Nephron (organoid): ENCODE measurements at regions not wholly inside any gene's neighbourhood (a gene's known extent, or its start where the extent isn't known, plus 50 kb on each side); places are given as distances from the start of the nearest gene placed in this dataset.
A peak's percentile ranks its signal among the peaks of the same experiment; 100 is the strongest.

ENCODE experiments used
- H3K27ac Mint-ChIP-seq, 3 experiments: 2 replicates each; pipeline ENCODE4 v1.8.0; 2020; ENCODE audit warnings: mixed read lengths in 3 of 3, mild to moderate bottlenecking in 2 of 3, moderate library complexity in 1 of 3
- H3K27me3 Mint-ChIP-seq: 2 replicates; pipeline ENCODE4 v1.8.0; 2021; ENCODE audit warnings: low read depth, mild to moderate bottlenecking, moderate library complexity, mixed read lengths
- H3K36me3 Mint-ChIP-seq: 2 replicates; pipeline ENCODE4 v1.8.0; 2020; ENCODE audit warnings: low read depth, mixed read lengths
- H3K4me1 Mint-ChIP-seq: 2 replicates; pipeline ENCODE4 v1.8.0; 2020; ENCODE audit warnings: mixed read lengths
- H3K4me3 Mint-ChIP-seq, 3 experiments: 2 replicates each; pipeline ENCODE4 v1.8.0; 2020; ENCODE audit warnings: mild to moderate bottlenecking in 3 of 3, mixed read lengths in 3 of 3, moderate library complexity in 2 of 3
- H3K9me3 Mint-ChIP-seq: 2 replicates; pipeline ENCODE4 v1.8.0; 2020; ENCODE audit warnings: mixed read lengths
- TF ChIP-seq, protein P1 (sequence below), 3 experiments: fragments of 200-600 bp; sonication (generic); IDR thresholded peaks; one replicate each; pipeline ENCODE4 v1.5.0; 2021; ENCODE audit warnings: antibody characterized with exemption in 3 of 3; ENCODE audit not compliant: unreplicated experiment in 3 of 3

- Mint-ChIP-seq H3K27me3 (peaks cover 10% of the 10 kb centered on the region), H3K4me1 (peaks cover 4% of the 10 kb centered on the region), H3K9me3 (peaks cover 13% of the 10 kb centered on the region)
Observed at GRCh38 chr9:18014556-18014955, 435.7 kb downstream of the SH3GL2 start.

DNA sequence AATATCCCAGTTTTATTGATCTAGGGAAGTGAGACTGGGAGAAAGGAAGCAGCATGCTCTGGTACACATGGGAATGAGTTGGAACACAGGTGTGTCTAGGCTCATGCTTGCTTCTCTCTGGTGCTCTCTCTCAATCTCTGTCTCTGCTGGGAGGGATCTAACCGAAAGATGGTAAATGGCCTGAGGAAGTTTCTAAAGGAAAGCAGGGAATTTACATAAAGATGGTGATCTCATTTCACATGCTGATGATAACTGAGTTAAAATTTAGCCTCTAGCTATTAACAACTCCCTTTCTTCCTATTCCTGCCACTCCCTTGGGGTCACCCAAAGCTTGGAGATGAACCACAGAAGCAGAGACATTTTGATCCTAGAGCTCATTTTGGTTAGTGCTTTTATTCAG is 436.2 kb downstream of the SH3GL2 start:
- Mint-ChIP-seq H3K27ac (no peak overlapping the region), H3K27me3 (peaks cover 10% of the 10 kb centered on the region), H3K9me3 (peaks cover 13% of the 10 kb centered on the region), H3K4me3 (no peak overlapping the region), H3K36me3 (no peaks in the 10 kb centered on the region), H3K4me1 (peaks cover 4% of the 10 kb centered on the region)
- TF ChIP-seq, protein P1, sequence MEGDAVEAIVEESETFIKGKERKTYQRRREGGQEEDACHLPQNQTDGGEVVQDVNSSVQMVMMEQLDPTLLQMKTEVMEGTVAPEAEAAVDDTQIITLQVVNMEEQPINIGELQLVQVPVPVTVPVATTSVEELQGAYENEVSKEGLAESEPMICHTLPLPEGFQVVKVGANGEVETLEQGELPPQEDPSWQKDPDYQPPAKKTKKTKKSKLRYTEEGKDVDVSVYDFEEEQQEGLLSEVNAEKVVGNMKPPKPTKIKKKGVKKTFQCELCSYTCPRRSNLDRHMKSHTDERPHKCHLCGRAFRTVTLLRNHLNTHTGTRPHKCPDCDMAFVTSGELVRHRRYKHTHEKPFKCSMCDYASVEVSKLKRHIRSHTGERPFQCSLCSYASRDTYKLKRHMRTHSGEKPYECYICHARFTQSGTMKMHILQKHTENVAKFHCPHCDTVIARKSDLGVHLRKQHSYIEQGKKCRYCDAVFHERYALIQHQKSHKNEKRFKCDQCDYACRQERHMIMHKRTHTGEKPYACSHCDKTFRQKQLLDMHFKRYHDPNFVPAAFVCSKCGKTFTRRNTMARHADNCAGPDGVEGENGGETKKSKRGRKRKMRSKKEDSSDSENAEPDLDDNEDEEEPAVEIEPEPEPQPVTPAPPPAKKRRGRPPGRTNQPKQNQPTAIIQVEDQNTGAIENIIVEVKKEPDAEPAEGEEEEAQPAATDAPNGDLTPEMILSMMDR (IDR thresholded peaks at IDR 0.05; ENCODE audit: unreplicated experiment in 3 of 3): no peak

More at GRCh38 chr9:18014556-18014955, 435.7 kb downstream of the SH3GL2 start:
- TF ChIP-seq, protein P1 (IDR thresholded peaks at IDR 0.05; ENCODE audit: unreplicated experiment in 3 of 3): no peak
- no peak overlapping the region for H3K27ac Mint-ChIP-seq
- no peaks in the 10 kb centered on the region for H3K36me3 Mint-ChIP-seq
- H3K4me3 Mint-ChIP-seq: no peak overlapping the region

DNA sequence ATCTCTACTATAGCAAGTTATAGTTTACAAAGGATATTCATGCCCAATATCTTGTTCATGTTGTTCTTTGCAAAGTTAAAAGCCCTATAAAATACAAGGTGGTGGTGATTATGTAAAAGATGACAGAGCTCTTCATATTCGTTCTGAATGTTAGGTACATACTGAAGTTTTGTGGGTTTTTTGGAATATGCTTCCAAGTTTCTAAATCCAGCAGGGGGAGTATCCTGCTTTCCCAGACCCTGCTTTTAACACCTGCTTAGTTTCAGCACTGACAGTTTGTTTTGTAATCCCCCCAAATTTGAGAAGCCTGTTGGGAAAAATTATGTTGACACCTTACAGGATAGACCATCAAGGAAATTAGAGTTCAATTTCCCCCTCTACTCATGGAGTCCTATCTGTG is 438.3 kb downstream of the SH3GL2 start:
- TF ChIP-seq, protein P1 (IDR thresholded peaks at IDR 0.05; ENCODE audit: unreplicated experiment in 3 of 3): no peak
- Mint-ChIP-seq H3K27me3 (peaks cover 10% of the 10 kb centered on the region), H3K27ac (no peak overlapping the region)

DNA sequence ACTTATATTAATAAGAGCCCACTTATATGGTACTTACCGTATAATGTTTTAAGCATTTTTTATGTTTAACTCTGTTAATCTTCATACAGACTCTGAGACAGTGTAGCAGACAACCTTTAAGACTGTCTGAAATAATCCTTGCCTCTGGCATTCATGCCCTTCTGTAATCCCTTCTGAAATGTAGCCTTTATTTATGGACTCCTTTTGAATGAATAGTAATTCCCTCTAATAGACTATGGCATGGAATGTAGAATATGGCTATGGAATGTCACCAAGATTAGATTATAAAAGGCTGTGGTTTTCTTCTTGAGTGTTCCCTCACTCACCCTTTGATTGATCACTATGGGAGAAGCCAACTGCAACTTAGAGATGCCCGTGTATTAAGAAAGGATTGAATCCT is 439.4 kb downstream of the SH3GL2 start:
- Mint-ChIP-seq H3K27me3 (peaks cover 10% of the 10 kb centered on the region), H3K4me3 (no peak overlapping the region), H3K36me3 (no peaks in the 10 kb centered on the region), H3K9me3 (peaks cover 13% of the 10 kb centered on the region), H3K4me1 (peaks cover 13% of the 10 kb centered on the region), H3K27ac (no peak overlapping the region)
- TF ChIP-seq, protein P1 (IDR thresholded peaks at IDR 0.05; ENCODE audit: unreplicated experiment in 3 of 3): no peak

More for the DNA sequence above, 438.3 kb downstream of the SH3GL2 start:
- Mint-ChIP-seq H3K4me3 (no peak overlapping the region), H3K4me1 (peaks cover 13% of the 10 kb centered on the region), H3K36me3 (no peaks in the 10 kb centered on the region), H3K9me3 (peaks cover 13% of the 10 kb centered on the region)

- Mint-ChIP-seq H3K27me3 (peaks cover 10% of the 10 kb centered on the region), H3K4me1 (peaks cover 13% of the 10 kb centered on the region), H3K27ac (no peak overlapping the region), H3K36me3 (no peaks in the 10 kb centered on the region), H3K9me3 (peaks cover 13% of the 10 kb centered on the region), H3K4me3 (no peak overlapping the region)
- TF ChIP-seq, protein P1 (IDR thresholded peaks at IDR 0.05; ENCODE audit: unreplicated experiment in 3 of 3): no peak
Observed at GRCh38 chr9:18018661-18019060, 439.8 kb downstream of the SH3GL2 start.

DNA sequence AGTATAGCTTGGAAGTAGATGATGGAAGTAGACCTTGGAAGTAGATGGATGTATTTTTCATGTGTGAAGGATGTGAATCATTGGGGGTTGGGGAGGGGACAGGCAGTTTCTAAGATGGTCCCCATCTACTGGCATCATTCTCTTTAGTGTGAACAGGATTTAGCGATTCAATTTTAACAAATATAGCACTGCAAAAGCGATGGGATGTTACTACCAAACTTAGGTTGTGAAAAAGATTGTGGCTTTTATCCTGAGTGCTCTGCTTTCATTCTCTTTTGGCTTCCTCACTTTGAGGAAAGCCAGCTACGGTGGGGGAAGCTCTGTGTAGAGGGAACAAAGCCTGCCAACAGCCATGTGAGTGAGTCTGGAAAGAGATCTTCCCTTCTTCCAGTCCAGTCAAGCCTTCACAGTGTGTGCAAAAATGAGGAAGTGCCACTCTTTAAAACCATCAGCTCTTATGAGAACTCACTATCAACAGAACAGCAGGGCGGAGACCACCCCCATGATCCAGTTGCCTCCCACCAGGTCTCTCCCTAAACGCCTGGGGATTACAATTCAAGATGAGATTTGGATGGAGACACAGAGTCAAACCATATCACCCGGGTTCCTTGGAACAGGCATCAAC is 441.4 kb downstream of the SH3GL2 start:
- Mint-ChIP-seq H3K27ac (peak overlapping the region in 1 of 3 experiments; percentile 72), H3K4me1 (peaks cover 9% of the 10 kb centered on the region), H3K9me3 (peaks cover 13% of the 10 kb centered on the region), H3K4me3 (no peak overlapping the region), H3K36me3 (no peaks in the 10 kb centered on the region), H3K27me3 (peaks cover 10% of the 10 kb centered on the region)
- TF ChIP-seq, protein P1 (IDR thresholded peaks at IDR 0.05; ENCODE audit: unreplicated experiment in 3 of 3): no peak
